ENCODE measurements at regions not wholly inside any gene's neighbourhood (a gene's known extent, or its start where the extent isn't known, plus 50 kb on each side); places are given as distances from the start of the nearest gene placed in this dataset.

- Histone ChIP-seq H3K9me3 (ENCODE audit: control extremely low read depth in 1 of 3, control insufficient read depth in 2 of 3, insufficient read depth in 1 of 3, low read length in 2 of 3) (no peaks in the 10 kb centered on the region), H3K9ac (ENCODE audit: low read length) (no peak overlapping the region), H4K20me1 (ENCODE audit: control insufficient read depth, insufficient read depth, low read length, poor library complexity, severe bottlenecking) (no peaks in the 10 kb centered on the region), H3K36me3 (replicated peaks in 1 of 2; ENCODE audit: control extremely low read depth in 1 of 2, control insufficient read depth in 1 of 2, extremely low read depth in 1 of 2, insufficient read depth in 2 of 2, low read length in 1 of 2) (no peaks in the 10 kb centered on the region), H3K27ac (ENCODE audit: low read length in 2 of 2) (no peak overlapping the region), H2AFZ (ENCODE audit: insufficient read depth, low read depth, low read length, poor library complexity, severe bottlenecking) (no peak overlapping the region), H3K4me2 (replicated peaks; ENCODE audit: low read depth, low read length, poor library complexity, severe bottlenecking) (no peak overlapping the region), H3K4me3 (ENCODE audit: control extremely low read depth in 1 of 5, extremely low read depth in 1 of 5, insufficient read depth in 1 of 5, low read depth in 2 of 5, low read length in 4 of 5) (no peak overlapping the region), H3K27me3 (replicated peaks in 1 of 4; ENCODE audit: control extremely low read depth in 1 of 4, control insufficient read depth in 3 of 4, insufficient read depth in 4 of 4, low read length in 3 of 4) (no peaks in the 10 kb centered on the region), H3K4me1 (ENCODE audit: control insufficient read depth in 2 of 2, insufficient read depth in 2 of 2, low read length in 2 of 2) (no peaks in the 10 kb centered on the region), H3K79me2 (ENCODE audit: control insufficient read depth, insufficient read depth, low read length) (no peaks in the 10 kb centered on the region)
- no peak for ATAC-seq (ENCODE audit: low read depth)
- H3K9me3 Mint-ChIP-seq (ENCODE audit: insufficient read depth): no peaks in the 10 kb centered on the region
- ChIA-PET POLR2A (no interaction called here), CTCF (no interaction called here)
- no peaks in the 10 kb centered on the region for H3K27me3 Mint-ChIP-seq
- no peaks in the 10 kb centered on the region for H3K4me1 Mint-ChIP-seq
- no peak for DNase-seq
- H3K27ac Mint-ChIP-seq: no peak overlapping the region
- TF ChIP-seq EZH2 (IDR thresholded peaks at IDR 0.05; ENCODE audit: borderline replicate concordance, insufficient read depth, low read depth, low read length, poor library complexity, severe bottlenecking): no peak
- TF ChIP-seq, protein P1, sequence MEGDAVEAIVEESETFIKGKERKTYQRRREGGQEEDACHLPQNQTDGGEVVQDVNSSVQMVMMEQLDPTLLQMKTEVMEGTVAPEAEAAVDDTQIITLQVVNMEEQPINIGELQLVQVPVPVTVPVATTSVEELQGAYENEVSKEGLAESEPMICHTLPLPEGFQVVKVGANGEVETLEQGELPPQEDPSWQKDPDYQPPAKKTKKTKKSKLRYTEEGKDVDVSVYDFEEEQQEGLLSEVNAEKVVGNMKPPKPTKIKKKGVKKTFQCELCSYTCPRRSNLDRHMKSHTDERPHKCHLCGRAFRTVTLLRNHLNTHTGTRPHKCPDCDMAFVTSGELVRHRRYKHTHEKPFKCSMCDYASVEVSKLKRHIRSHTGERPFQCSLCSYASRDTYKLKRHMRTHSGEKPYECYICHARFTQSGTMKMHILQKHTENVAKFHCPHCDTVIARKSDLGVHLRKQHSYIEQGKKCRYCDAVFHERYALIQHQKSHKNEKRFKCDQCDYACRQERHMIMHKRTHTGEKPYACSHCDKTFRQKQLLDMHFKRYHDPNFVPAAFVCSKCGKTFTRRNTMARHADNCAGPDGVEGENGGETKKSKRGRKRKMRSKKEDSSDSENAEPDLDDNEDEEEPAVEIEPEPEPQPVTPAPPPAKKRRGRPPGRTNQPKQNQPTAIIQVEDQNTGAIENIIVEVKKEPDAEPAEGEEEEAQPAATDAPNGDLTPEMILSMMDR (IDR thresholded peaks at IDR 0.05): no peak
- intact Hi-C loops (cut with micrococcal nuclease): no loop called here
- H3K4me3 Mint-ChIP-seq: no peak overlapping the region
These were observed 803.6 kb downstream of the DIAPH3 start for GRCh38 chr13:59360108-59360507.

DNA sequence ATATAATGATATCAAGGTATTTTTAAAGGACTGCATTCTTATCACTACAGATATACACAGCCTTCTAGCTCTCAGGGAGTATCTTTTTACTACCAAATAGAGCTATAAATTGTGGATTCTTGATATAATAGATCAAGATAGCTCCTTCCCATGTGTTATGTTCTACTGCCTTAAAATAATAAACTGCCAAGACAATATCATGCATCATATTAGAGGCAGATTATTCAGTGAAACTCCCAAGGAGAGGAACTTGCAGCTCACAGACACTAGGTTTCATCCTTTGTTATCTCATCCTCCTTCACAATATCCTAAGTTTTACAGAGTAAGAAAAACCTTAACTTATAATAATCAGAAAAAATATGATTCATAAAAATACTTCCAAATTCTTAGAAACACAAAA lies 802.8 kb downstream of the DIAPH3 start:
- Histone ChIP-seq H3K9me3 (ENCODE audit: control extremely low read depth in 1 of 3, control insufficient read depth in 2 of 3, insufficient read depth in 1 of 3, low read length in 2 of 3) (no peaks in the 10 kb centered on the region), H3K4me1 (ENCODE audit: control insufficient read depth in 2 of 2, insufficient read depth in 2 of 2, low read length in 2 of 2) (no peaks in the 10 kb centered on the region), H3K27me3 (replicated peaks in 1 of 4; ENCODE audit: control extremely low read depth in 1 of 4, control insufficient read depth in 3 of 4, insufficient read depth in 4 of 4, low read length in 3 of 4) (no peaks in the 10 kb centered on the region), H3K79me2 (ENCODE audit: control insufficient read depth, insufficient read depth, low read length) (no peaks in the 10 kb centered on the region), H3K4me2 (replicated peaks; ENCODE audit: low read depth, low read length, poor library complexity, severe bottlenecking) (no peak overlapping the region), H3K36me3 (replicated peaks in 1 of 2; ENCODE audit: control extremely low read depth in 1 of 2, control insufficient read depth in 1 of 2, extremely low read depth in 1 of 2, insufficient read depth in 2 of 2, low read length in 1 of 2) (no peaks in the 10 kb centered on the region), H3K9ac (ENCODE audit: low read length) (no peak overlapping the region), H3K4me3 (ENCODE audit: control extremely low read depth in 1 of 5, extremely low read depth in 1 of 5, insufficient read depth in 1 of 5, low read depth in 2 of 5, low read length in 4 of 5) (no peak overlapping the region), H3K27ac (ENCODE audit: low read length in 2 of 2) (no peak overlapping the region), H2AFZ (ENCODE audit: insufficient read depth, low read depth, low read length, poor library complexity, severe bottlenecking) (no peak overlapping the region), H4K20me1 (ENCODE audit: control insufficient read depth, insufficient read depth, low read length, poor library complexity, severe bottlenecking) (no peaks in the 10 kb centered on the region)
- ATAC-seq (ENCODE audit: low read depth) (no peak), DNase-seq (no peak)
- H3K9me3 Mint-ChIP-seq (ENCODE audit: insufficient read depth): no peaks in the 10 kb centered on the region
- intact Hi-C loops (cut with micrococcal nuclease): no loop called here
- CTCF ChIA-PET: no interaction called here
- no peaks in the 10 kb centered on the region for H3K27me3 Mint-ChIP-seq
- POLR2A ChIA-PET: no interaction called here
- no peak overlapping the region for H3K27ac Mint-ChIP-seq
- H3K4me3 Mint-ChIP-seq: no peak overlapping the region
- TF ChIP-seq, protein P1 (IDR thresholded peaks at IDR 0.05): no peak
- TF ChIP-seq EZH2 (IDR thresholded peaks at IDR 0.05; ENCODE audit: borderline replicate concordance, insufficient read depth, low read depth, low read length, poor library complexity, severe bottlenecking): no peak
- H3K4me1 Mint-ChIP-seq: no peaks in the 10 kb centered on the region
